ENCODE measurements at regions not wholly inside any gene's neighbourhood (a gene's known extent, or its start where the extent isn't known, plus 50 kb on each side); places are given as distances from the start of the nearest gene placed in this dataset.

- TF ChIP-seq CTCF (IDR thresholded peaks at IDR 0.05), result no peak
- TF ChIP-seq POLR2A (IDR thresholded peaks at IDR 0.05), result no peak
- TF ChIP-seq EP300 (IDR thresholded peaks at IDR 0.05), result no peak
Measured at GRCh38 chr11:112315057-112315720, 54.5 kb upstream of the PLET1 start.

Data from ovary (tissue), 3 donors.